Panc1 (cell line): ENCODE measurements at regions not wholly inside any gene's neighbourhood (a gene's known extent, or its start where the extent isn't known, plus 50 kb on each side); places are given as distances from the start of the nearest gene placed in this dataset.

Source experiments
- ATAC-seq: fragments of 200-7000 bp; cut with Tn5 transposase; 2 replicates; pipeline ENCODE4 v1.9.1; 2020; ENCODE audit warnings: mild to moderate bottlenecking, moderate library complexity
- BruUV-seq: library from RNA; stranded (reverse); fragments of 400-500 nt; replicated peaks from 2 replicates; lab custom pipeline; 2021; lab: Mats Ljungman, UMichigan
- CTCF ChIA-PET: fragments of 300-600 bp; sonication (Branson Sonifier 250); formaldehyde crosslinking; loops from one replicate; lab custom pipeline; 2022; ENCODE audit warnings: antibody characterized with exemption; lab: Charles Lee
- POLR2A ChIA-PET: fragments of 300-600 bp; sonication (Branson Sonifier 250); formaldehyde crosslinking; loops from one replicate; lab custom pipeline; 2022; ENCODE audit warnings: antibody characterized with exemption; lab: Charles Lee
- DNase-seq: peaks from one replicate; pipeline ENCODE4 v3.0.0-alpha.2; 2010; ENCODE audit warnings: low read depth, low spot score
- H3K27ac ChIP-seq: 2 replicates; pipeline ENCODE4 v1.5.1; 2011; ENCODE audit warnings: mild to moderate bottlenecking, low read length, inconsistent platforms
- H3K27me3 ChIP-seq: fragments of 200-500 bp; sonication (Bioruptor generic); 2 replicates; pipeline ENCODE4 v1.6.0; 2014; ENCODE audit warnings: low read length, inconsistent platforms; ENCODE audit not compliant: control insufficient read depth, insufficient read depth
- H3K36me3 ChIP-seq: fragments of 200-500 bp; sonication (Bioruptor generic); 2 replicates; pipeline ENCODE4 v1.5.1; 2014; ENCODE audit warnings: inconsistent platforms, mild to moderate bottlenecking, low read length, moderate library complexity; ENCODE audit not compliant: control insufficient read depth, insufficient read depth
- H3K4me1 ChIP-seq: 2 replicates; pipeline ENCODE4 v1.5.1; 2011; ENCODE audit warnings: inconsistent platforms, mild to moderate bottlenecking, low read length, moderate library complexity; ENCODE audit not compliant: control insufficient read depth, insufficient read depth
- H3K4me3 ChIP-seq, 2 experiments: 2 replicates each; pipeline ENCODE4 v1.5.1; 2011 to 2012; ENCODE audit warnings: low read depth in 2 of 2, low read length in 2 of 2, mild to moderate bottlenecking in 2 of 2, inconsistent platforms in 1 of 2, moderate library complexity in 1 of 2
- H3K9me3 ChIP-seq: fragments of 200-500 bp; sonication (Bioruptor generic); 2 replicates; pipeline ENCODE4 v1.5.1; 2014; ENCODE audit warnings: low read depth, mild to moderate bottlenecking, inconsistent platforms, low read length, moderate library complexity; ENCODE audit not compliant: control insufficient read depth, insufficient read depth
- CTCF ChIP-seq: fragments of 450-650 bp; IDR thresholded peaks from 2 replicates; pipeline ENCODE4 v1.5.1; 2017; ENCODE audit warnings: mild to moderate bottlenecking
- POLR2AphosphoS5 ChIP-seq: IDR thresholded peaks from 2 replicates; pipeline ENCODE4 v1.6.1; 2012; ENCODE audit warnings: mild to moderate bottlenecking, low read depth, low read length, moderate library complexity
- SIN3A ChIP-seq: IDR thresholded peaks from 2 replicates; pipeline ENCODE4 v1.6.1; 2012; ENCODE audit warnings: low read depth, mild to moderate bottlenecking, low read length, moderate library complexity, borderline replicate concordance; ENCODE audit not compliant: insufficient read depth
- TCF7L2 ChIP-seq: IDR thresholded peaks from 2 replicates; pipeline ENCODE4 v1.6.1; 2011; ENCODE audit warnings: mild to moderate bottlenecking, low read depth, low read length, inconsistent platforms
- in situ Hi-C: cut with HindIII; loops from 2 replicates; pipeline ENCODE4 v1.10.0; 2016; ENCODE audit warnings: low sequenced_read_pairs, low pct_unique_long_range_greater_than_20kb
- intact Hi-C: fragments of 100-400 bp; cut with micrococcal nuclease; formaldehyde crosslinking; loops from one replicate; pipeline ENCODE4 v1.10.0; 2022; ENCODE audit not compliant: unreplicated experiment
- TF ChIP-seq, protein P1 (sequence below), 2 experiments: IDR thresholded peaks; 2 replicates each; pipeline ENCODE4 v1.6.1; 2011 to 2012; ENCODE audit warnings: low read depth in 2 of 2, control low read depth in 1 of 2, low read length in 1 of 2, mild to moderate bottlenecking in 1 of 2, moderate library complexity in 1 of 2; ENCODE audit not compliant: insufficient read depth in 1 of 2

DNA sequence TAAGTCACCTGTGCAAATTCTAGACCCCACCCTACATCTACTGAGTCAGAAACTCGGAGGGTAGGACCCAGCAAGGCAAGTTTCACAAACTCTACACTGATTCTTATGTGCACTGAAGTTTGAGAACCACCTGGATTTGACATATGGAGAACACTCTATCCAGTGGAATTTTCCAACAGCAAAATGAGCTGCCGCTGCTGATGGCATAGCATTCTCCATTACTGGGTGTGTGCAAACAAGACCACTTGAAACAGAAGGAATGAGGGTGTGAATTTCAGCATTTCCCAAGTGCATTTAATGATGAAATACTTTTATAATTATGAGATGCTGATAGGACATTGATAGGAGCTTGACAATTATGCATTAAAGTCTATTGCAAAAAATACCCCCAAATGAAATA is 229.1 kb upstream of the IL12B start:
- no peak overlapping the region for H3K4me3 ChIP-seq
- ATAC-seq (no peak), DNase-seq (no peak)
- no peaks in the 10 kb centered on the region for H3K4me1 ChIP-seq
- 0 out of 2 replicates have a peak, but pooled peaks cover 2% of the 10 kb centered on the region for H3K27me3 ChIP-seq
- ChIA-PET CTCF (no interaction called here), POLR2A (no interaction called here)
- no peak overlapping the region for H3K27ac ChIP-seq
- in situ Hi-C loops (no loop called here), intact Hi-C loops (no loop called here)
- H3K9me3 ChIP-seq = no peaks in the 10 kb centered on the region
- no peaks in the 10 kb centered on the region for H3K36me3 ChIP-seq
- BruUV-seq = no TSS peak
- TF ChIP-seq, protein P1, sequence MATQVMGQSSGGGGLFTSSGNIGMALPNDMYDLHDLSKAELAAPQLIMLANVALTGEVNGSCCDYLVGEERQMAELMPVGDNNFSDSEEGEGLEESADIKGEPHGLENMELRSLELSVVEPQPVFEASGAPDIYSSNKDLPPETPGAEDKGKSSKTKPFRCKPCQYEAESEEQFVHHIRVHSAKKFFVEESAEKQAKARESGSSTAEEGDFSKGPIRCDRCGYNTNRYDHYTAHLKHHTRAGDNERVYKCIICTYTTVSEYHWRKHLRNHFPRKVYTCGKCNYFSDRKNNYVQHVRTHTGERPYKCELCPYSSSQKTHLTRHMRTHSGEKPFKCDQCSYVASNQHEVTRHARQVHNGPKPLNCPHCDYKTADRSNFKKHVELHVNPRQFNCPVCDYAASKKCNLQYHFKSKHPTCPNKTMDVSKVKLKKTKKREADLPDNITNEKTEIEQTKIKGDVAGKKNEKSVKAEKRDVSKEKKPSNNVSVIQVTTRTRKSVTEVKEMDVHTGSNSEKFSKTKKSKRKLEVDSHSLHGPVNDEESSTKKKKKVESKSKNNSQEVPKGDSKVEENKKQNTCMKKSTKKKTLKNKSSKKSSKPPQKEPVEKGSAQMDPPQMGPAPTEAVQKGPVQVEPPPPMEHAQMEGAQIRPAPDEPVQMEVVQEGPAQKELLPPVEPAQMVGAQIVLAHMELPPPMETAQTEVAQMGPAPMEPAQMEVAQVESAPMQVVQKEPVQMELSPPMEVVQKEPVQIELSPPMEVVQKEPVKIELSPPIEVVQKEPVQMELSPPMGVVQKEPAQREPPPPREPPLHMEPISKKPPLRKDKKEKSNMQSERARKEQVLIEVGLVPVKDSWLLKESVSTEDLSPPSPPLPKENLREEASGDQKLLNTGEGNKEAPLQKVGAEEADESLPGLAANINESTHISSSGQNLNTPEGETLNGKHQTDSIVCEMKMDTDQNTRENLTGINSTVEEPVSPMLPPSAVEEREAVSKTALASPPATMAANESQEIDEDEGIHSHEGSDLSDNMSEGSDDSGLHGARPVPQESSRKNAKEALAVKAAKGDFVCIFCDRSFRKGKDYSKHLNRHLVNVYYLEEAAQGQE (IDR thresholded peaks at IDR 0.05; ENCODE audit: insufficient read depth in 1 of 2, low read depth in 2 of 2, low read length in 1 of 2) = no peak
- TF ChIP-seq TCF7L2 = no peak
- no peak for TF ChIP-seq POLR2AphosphoS5
- no peak for TF ChIP-seq SIN3A
- TF ChIP-seq CTCF = no peak

DNA sequence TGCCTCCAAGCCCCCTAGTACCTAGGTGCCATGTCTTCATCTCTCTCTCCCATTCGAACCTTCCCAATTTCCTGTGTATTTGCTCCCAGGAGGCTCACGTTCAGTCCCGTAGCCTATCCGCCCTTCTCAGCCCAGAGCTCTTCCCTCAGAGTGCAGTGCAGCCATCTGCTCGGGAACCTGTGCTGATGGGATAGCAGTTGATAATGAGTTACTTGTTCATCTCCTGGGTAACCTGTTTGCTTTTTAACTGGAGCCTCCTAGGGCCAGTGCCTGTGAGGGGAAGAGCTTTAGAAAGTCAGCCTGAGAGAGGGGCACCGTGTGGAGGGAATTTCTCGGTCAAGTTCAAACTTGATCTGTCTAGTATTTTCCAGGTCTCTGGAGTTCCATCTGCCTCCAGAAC is 229.8 kb upstream of the IL12B start:
- intact Hi-C loops (no loop called here), in situ Hi-C loops (no loop called here)
- TF ChIP-seq SIN3A (no peak), TCF7L2 (no peak), POLR2AphosphoS5 (no peak), CTCF (no peak)
- TF ChIP-seq, protein P1 (IDR thresholded peaks at IDR 0.05; ENCODE audit: insufficient read depth in 1 of 2, low read depth in 2 of 2, low read length in 1 of 2) = no peak
- ChIA-PET CTCF (no interaction called here), POLR2A (no interaction called here)
- no TSS peak for BruUV-seq
- DNase-seq (no peak), ATAC-seq (no peak)
- Histone ChIP-seq H3K9me3 (no peaks in the 10 kb centered on the region), H3K36me3 (no peaks in the 10 kb centered on the region), H3K4me1 (no peaks in the 10 kb centered on the region), H3K4me3 (no peak overlapping the region), H3K27ac (no peak overlapping the region), H3K27me3 (0 out of 2 replicates have a peak, but pooled peaks cover 2% of the 10 kb centered on the region)
